DND-41 (cell line): ENCODE measurements at regions not wholly inside any gene's neighbourhood (a gene's known extent, or its start where the extent isn't known, plus 50 kb on each side); places are given as distances from the start of the nearest gene placed in this dataset.
A peak's percentile ranks its signal among the peaks of the same experiment; 100 is the strongest.

Experiments used
- ATAC-seq: fragments of 200-7000 bp; cut with Tn5 transposase; 3 replicates; pipeline ENCODE4 v1.9.1; 2021; ENCODE audit warnings: low read depth; ENCODE audit not compliant: insufficient read depth
- DNase-seq: peaks from one replicate; pipeline ENCODE4 v3.0.0-alpha.2; 2020
- H2AFZ ChIP-seq: 2 replicates; pipeline ENCODE4 v1.6.0; 2012; ENCODE audit warnings: low read depth, low read length
- H3K27ac ChIP-seq: 2 replicates; pipeline ENCODE4 v1.5.1; 2012; ENCODE audit warnings: low read length, inconsistent platforms
- H3K27me3 ChIP-seq: fragments of 200-600 bp; sonication (generic); 2 replicates; pipeline ENCODE4 v1.6.0; 2012; ENCODE audit warnings: low read length, mild to moderate bottlenecking, inconsistent platforms; ENCODE audit not compliant: insufficient read depth, poor library complexity
- H3K36me3 ChIP-seq: 2 replicates; pipeline ENCODE4 v1.5.1; 2012; ENCODE audit warnings: low read length, inconsistent platforms; ENCODE audit not compliant: insufficient read depth
- H3K4me1 ChIP-seq: 2 replicates; pipeline ENCODE4 v1.5.1; 2012; ENCODE audit warnings: mild to moderate bottlenecking, low read length; ENCODE audit not compliant: insufficient read depth
- H3K4me2 ChIP-seq: 2 replicates; pipeline ENCODE4 v1.6.0; 2012; ENCODE audit warnings: mild to moderate bottlenecking, moderate library complexity, low read length, inconsistent platforms; ENCODE audit not compliant: insufficient read depth
- H3K4me3 ChIP-seq, 2 experiments: fragments of 200-600 bp in 1 of 2; shearing (Covaris generic) in 1 of 2; 2 replicates each; pipeline ENCODE4 v1.5.1; 2012 to 2016; ENCODE audit warnings: inconsistent platforms in 2 of 2, low read length in 2 of 2, mild to moderate bottlenecking in 2 of 2, low read depth in 1 of 2, moderate library complexity in 1 of 2
- H3K79me2 ChIP-seq: 2 replicates; pipeline ENCODE4 v1.6.0; 2012; ENCODE audit warnings: low read length, inconsistent platforms; ENCODE audit not compliant: insufficient read depth
- H3K9ac ChIP-seq: 2 replicates; pipeline ENCODE4 v1.6.0; 2012; ENCODE audit warnings: low read depth, mild to moderate bottlenecking, inconsistent platforms, low read length, moderate library complexity
- H3K9me3 ChIP-seq: 2 replicates; pipeline ENCODE4 v1.5.1; 2012; ENCODE audit warnings: low read length, moderate library complexity, mild to moderate bottlenecking, inconsistent platforms; ENCODE audit not compliant: insufficient read depth, severe bottlenecking
- H4K20me1 ChIP-seq: 2 replicates; pipeline ENCODE4 v1.6.0; 2012; ENCODE audit warnings: low read length; ENCODE audit not compliant: insufficient read depth
- EZH2 ChIP-seq: IDR thresholded peaks from 3 replicates; pipeline ENCODE4 v1.6.1; 2012; ENCODE audit warnings: borderline replicate concordance, low read depth, mild to moderate bottlenecking, moderate library complexity, low read length, inconsistent platforms; ENCODE audit not compliant: severe bottlenecking
- TF ChIP-seq, protein P1 (sequence below): IDR thresholded peaks from 2 replicates; pipeline ENCODE4 v1.5.1; 2012; ENCODE audit warnings: borderline replicate concordance, low read length, moderate library complexity, mild to moderate bottlenecking; ENCODE audit not compliant: poor library complexity, severe bottlenecking; ENCODE audit errors: extremely low read depth

DNA sequence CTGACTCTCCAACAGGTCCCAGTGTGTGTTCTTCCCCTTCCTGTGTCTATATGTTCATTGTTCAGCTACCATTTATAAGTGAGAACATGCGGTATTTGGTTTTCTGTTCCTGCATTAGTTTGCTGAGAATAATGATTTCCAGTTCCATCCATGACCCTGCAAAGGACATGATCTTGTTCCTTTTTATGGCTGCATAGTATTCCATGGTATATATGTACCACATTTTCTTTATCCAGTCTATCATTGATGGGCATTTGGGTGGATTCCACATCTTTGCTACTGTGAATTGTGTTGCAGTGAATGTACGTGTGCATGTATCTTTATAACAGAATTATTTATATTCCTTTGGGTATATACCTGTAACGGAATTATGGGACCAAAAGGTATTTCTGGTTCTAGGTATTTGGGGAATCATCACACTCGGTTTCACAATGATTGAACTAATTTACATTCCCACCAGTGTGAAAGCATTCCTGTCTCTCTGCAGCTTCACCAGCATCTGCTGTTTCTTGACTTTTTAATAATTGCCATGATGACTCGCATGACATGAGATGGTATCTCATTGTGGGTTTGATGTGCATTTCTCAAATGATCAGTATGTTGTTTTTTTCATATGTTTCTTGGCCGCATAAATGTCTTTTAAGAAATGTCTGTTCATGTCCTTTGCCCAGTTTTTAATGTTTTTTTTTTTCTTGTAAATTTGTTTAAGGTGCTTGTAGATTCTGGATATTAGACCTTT is 60.2 kb downstream of the LSMEM1 start:
- ATAC-seq = no peak
- DNase-seq = no peak
- Histone ChIP-seq H3K27me3 (no peaks in the 10 kb centered on the region), H3K9me3 (no peaks in the 10 kb centered on the region), H3K4me2 (no peak overlapping the region), H3K4me3 (no peak overlapping the region), H4K20me1 (no peaks in the 10 kb centered on the region), H3K27ac (no peak overlapping the region), H3K4me1 (no peaks in the 10 kb centered on the region), H2AFZ (no peak overlapping the region), H3K36me3 (no peaks in the 10 kb centered on the region), H3K79me2 (no peaks in the 10 kb centered on the region), H3K9ac (no peak overlapping the region)
- TF ChIP-seq EZH2 = no peak
- TF ChIP-seq, protein P1, sequence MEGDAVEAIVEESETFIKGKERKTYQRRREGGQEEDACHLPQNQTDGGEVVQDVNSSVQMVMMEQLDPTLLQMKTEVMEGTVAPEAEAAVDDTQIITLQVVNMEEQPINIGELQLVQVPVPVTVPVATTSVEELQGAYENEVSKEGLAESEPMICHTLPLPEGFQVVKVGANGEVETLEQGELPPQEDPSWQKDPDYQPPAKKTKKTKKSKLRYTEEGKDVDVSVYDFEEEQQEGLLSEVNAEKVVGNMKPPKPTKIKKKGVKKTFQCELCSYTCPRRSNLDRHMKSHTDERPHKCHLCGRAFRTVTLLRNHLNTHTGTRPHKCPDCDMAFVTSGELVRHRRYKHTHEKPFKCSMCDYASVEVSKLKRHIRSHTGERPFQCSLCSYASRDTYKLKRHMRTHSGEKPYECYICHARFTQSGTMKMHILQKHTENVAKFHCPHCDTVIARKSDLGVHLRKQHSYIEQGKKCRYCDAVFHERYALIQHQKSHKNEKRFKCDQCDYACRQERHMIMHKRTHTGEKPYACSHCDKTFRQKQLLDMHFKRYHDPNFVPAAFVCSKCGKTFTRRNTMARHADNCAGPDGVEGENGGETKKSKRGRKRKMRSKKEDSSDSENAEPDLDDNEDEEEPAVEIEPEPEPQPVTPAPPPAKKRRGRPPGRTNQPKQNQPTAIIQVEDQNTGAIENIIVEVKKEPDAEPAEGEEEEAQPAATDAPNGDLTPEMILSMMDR = no peak

DNA sequence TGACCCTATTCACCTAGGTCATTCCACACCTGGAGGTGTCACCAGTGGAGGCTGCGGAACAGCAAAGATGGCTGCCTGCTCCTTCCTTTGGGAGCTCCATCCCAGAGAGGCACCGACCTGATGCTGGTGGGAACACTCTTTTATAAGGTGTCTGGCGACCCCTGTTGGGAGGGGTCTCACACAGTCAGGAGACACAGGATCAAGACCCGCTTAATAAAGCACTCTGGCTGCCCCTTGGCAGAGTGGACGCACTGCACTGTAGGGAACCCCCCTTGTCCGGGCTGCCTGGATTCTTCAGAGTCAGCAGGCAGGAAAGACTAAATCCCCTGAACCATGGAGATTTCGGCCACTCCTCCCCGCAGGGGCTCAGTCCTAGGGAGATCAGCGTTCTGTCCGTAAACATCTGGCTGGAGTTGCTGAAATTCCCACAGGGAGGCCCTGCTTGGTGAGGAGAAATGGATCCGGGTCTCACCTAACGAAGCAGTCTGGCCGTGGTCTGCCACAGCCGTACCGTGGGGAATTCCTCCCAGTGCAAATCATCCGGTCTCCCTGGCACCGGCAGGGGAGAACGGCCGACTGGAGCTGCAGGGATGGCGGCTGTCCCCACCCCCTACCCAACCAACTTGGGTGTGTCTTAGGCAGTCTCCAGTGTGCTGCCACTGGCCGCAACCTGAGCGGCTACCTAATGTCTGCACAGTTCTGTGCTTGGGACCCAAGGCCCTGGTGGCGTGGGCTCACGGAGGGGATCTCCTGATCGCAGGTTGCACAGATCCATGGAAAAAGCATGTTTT is 66.1 kb downstream of the LSMEM1 start:
- peaks cover 4% of the 10 kb centered on the region for H3K27me3 ChIP-seq
- H3K4me2 ChIP-seq = no peak overlapping the region
- no peak overlapping the region for H3K4me3 ChIP-seq
- no peak overlapping the region for H3K9ac ChIP-seq
- no peaks in the 10 kb centered on the region for H3K4me1 ChIP-seq
- H4K20me1 ChIP-seq = no peaks in the 10 kb centered on the region
- TF ChIP-seq EZH2 = no peak
- TF ChIP-seq, protein P1 = peak; percentile 41
- H2AFZ ChIP-seq = no peak overlapping the region
- no peaks in the 10 kb centered on the region for H3K79me2 ChIP-seq
- DNase-seq = peak; percentile 13
- H3K9me3 ChIP-seq = no peaks in the 10 kb centered on the region
- H3K27ac ChIP-seq = no peak overlapping the region
- peak; percentile 52; the same call in 1 of the 3 replicates for ATAC-seq
- H3K36me3 ChIP-seq = no peaks in the 10 kb centered on the region

DNA sequence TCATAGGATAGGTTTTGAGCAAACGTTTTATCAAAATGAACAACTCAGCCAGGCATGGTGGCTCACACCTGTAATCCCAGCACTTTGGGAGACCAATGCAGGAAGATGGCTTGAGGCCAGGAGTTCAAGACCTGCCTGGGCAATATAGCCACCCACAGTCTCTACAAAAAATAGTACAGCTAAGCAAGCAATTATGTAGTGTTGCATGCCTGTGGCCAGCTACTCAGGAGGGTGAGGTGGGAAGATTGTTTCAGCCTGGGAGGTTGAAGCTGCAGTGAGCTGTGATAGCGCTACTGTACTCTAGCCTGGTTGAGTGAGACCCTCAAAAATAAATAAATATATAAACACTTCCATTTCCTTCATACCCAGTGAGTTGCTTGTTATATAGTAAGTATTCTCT is 67.1 kb downstream of the LSMEM1 start:
- no peak for TF ChIP-seq EZH2
- TF ChIP-seq, protein P1 = no peak
- DNase-seq (no peak), ATAC-seq (no peak)
- Histone ChIP-seq H3K27ac (no peak overlapping the region), H3K79me2 (no peaks in the 10 kb centered on the region), H3K9ac (no peak overlapping the region), H4K20me1 (no peaks in the 10 kb centered on the region), H3K4me3 (no peak overlapping the region), H3K9me3 (no peaks in the 10 kb centered on the region), H2AFZ (no peak overlapping the region), H3K27me3 (peaks cover 4% of the 10 kb centered on the region), H3K4me1 (no peaks in the 10 kb centered on the region), H3K4me2 (no peak overlapping the region), H3K36me3 (no peaks in the 10 kb centered on the region)
